ENCODE measurements at regions not wholly inside any gene's neighbourhood (a gene's known extent, or its start where the extent isn't known, plus 50 kb on each side); places are given as distances from the start of the nearest gene placed in this dataset.

DNA sequence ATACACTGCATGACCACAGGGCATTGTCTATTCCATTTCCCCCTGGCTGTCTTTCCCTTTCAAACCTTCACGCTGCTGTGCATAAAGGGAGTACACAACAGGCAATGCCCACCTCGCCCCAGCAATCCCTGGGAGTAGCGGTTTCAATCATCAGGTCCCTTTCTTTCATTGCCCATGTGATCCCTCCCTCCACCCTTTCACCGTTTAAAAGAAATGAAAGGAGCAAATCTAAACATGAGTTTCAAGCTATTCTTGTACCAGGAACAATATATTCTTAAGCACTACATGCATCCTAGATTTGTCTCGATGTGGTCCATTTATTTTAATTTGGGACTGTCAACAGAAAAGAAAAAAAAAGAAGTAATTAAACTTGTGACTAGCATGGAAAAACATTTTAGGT lies 123.4 kb upstream of the ARGLU1 start:
- Histone ChIP-seq H3K36me3 (no peaks in the 10 kb centered on the region), H3K4me3 (no peak overlapping the region), H3K27ac (no peak overlapping the region), H3K27me3 (no peaks in the 10 kb centered on the region), H3K9me3 (no peaks in the 10 kb centered on the region), H3K4me1 (no peaks in the 10 kb centered on the region)
- WGBS: 33% methylated on average over 5 of the region's 5 CpGs
- no peak for DNase-seq (ENCODE audit: low spot score in 2 of 2)
- TF ChIP-seq, protein P1, sequence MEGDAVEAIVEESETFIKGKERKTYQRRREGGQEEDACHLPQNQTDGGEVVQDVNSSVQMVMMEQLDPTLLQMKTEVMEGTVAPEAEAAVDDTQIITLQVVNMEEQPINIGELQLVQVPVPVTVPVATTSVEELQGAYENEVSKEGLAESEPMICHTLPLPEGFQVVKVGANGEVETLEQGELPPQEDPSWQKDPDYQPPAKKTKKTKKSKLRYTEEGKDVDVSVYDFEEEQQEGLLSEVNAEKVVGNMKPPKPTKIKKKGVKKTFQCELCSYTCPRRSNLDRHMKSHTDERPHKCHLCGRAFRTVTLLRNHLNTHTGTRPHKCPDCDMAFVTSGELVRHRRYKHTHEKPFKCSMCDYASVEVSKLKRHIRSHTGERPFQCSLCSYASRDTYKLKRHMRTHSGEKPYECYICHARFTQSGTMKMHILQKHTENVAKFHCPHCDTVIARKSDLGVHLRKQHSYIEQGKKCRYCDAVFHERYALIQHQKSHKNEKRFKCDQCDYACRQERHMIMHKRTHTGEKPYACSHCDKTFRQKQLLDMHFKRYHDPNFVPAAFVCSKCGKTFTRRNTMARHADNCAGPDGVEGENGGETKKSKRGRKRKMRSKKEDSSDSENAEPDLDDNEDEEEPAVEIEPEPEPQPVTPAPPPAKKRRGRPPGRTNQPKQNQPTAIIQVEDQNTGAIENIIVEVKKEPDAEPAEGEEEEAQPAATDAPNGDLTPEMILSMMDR (IDR thresholded peaks at IDR 0.05): no peak
- no peak for TF ChIP-seq POLR2AphosphoS5 (IDR thresholded peaks at IDR 0.05)
- TF ChIP-seq POLR2A (IDR thresholded peaks at IDR 0.05): no peak
- no peak for TF ChIP-seq EP300 (IDR thresholded peaks at IDR 0.05)

DNA sequence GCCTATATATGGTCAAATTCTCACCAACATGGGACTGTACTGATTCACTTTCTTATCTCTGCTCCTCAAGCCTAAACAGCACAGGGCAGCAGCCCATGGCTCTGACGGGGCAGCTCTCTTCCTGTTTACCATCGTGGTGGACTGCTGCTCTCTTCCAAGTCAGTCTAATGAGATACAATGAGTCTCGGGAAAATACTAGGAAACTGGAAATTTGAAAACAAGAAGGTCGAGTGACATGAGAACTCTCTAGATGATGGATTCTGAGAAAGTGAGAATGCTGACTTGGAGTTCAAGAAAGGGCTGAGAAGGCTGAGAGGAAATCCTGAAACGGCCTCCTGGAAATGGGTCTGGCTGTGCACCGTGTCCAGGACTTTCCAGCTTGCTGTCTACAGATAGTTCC lies 122.8 kb upstream of the ARGLU1 start:
- no peaks in the 10 kb centered on the region for H3K36me3 ChIP-seq
- DNase-seq (ENCODE audit: low spot score in 2 of 2): no peak
- no peaks in the 10 kb centered on the region for H3K4me1 ChIP-seq
- H3K27ac ChIP-seq: no peak overlapping the region
- no peak overlapping the region for H3K4me3 ChIP-seq
- H3K9me3 ChIP-seq: no peaks in the 10 kb centered on the region
- no peaks in the 10 kb centered on the region for H3K27me3 ChIP-seq
- TF ChIP-seq POLR2AphosphoS5 (IDR thresholded peaks at IDR 0.05) (no peak), POLR2A (IDR thresholded peaks at IDR 0.05) (no peak), EP300 (IDR thresholded peaks at IDR 0.05) (no peak)
- TF ChIP-seq, protein P1 (IDR thresholded peaks at IDR 0.05): no peak
- 45% methylated on average over 6 of the region's 6 CpGs for WGBS

DNA sequence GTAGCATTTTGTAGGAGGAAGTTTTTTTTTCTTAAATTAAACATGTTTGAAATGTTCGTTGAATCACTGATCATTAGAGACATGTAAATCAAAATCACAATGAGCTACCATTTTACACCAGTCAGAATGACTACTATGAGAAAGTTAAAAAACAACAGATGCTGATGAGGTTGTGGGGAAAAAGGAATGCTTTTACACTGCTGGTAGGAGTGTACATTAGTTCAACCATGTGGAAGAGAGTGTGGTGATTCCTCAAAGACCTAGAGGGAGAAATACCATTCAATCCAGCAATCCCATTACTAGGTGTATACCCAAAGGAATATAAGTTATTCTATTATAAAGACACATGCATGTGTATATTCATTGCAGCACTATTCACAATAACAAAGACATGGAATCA lies 122.0 kb upstream of the ARGLU1 start:
- Histone ChIP-seq H3K27me3 (no peaks in the 10 kb centered on the region), H3K9me3 (no peaks in the 10 kb centered on the region), H3K4me1 (no peaks in the 10 kb centered on the region), H3K4me3 (no peak overlapping the region), H3K27ac (no peak overlapping the region), H3K36me3 (no peaks in the 10 kb centered on the region)
- DNase-seq (ENCODE audit: low spot score in 2 of 2): no peak
- WGBS: 80% methylated on average over 1 of the region's 1 CpG
- no peak for TF ChIP-seq EP300 (IDR thresholded peaks at IDR 0.05)
- TF ChIP-seq, protein P1 (IDR thresholded peaks at IDR 0.05): no peak
- TF ChIP-seq POLR2A (IDR thresholded peaks at IDR 0.05): no peak
- TF ChIP-seq POLR2AphosphoS5 (IDR thresholded peaks at IDR 0.05): no peak

DNA sequence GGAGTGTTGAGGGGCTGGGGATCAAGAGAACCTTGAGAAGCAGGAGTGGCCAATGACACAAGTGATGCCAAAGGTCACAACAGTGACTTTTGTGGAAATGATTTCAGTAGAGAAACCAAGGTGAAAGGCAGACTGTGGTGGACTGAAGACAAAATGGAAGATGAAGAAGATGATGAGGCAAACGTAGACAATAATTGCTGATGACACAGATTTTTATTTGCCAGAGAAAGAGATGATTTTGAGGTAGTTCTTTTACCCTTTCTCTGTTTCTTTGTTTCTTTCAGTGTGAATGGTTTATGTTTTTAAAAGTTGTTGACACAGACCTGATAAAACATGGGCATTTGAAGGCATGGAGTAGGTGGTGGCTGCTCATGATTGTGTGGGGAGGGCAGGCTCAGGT lies 121.0 kb upstream of the ARGLU1 start:
- TF ChIP-seq POLR2AphosphoS5 (IDR thresholded peaks at IDR 0.05) (no peak), EP300 (IDR thresholded peaks at IDR 0.05) (no peak), POLR2A (IDR thresholded peaks at IDR 0.05) (no peak)
- TF ChIP-seq, protein P1 (IDR thresholded peaks at IDR 0.05): no peak
- H3K4me1 ChIP-seq: no peaks in the 10 kb centered on the region
- H3K4me3 ChIP-seq: no peak overlapping the region
- no peaks in the 10 kb centered on the region for H3K36me3 ChIP-seq
- H3K9me3 ChIP-seq: no peaks in the 10 kb centered on the region
- H3K27me3 ChIP-seq: no peaks in the 10 kb centered on the region
- 73% methylated on average over 1 of the region's 1 CpG for WGBS
- no peak for DNase-seq (ENCODE audit: low spot score in 2 of 2)
- no peak overlapping the region for H3K27ac ChIP-seq

DNA sequence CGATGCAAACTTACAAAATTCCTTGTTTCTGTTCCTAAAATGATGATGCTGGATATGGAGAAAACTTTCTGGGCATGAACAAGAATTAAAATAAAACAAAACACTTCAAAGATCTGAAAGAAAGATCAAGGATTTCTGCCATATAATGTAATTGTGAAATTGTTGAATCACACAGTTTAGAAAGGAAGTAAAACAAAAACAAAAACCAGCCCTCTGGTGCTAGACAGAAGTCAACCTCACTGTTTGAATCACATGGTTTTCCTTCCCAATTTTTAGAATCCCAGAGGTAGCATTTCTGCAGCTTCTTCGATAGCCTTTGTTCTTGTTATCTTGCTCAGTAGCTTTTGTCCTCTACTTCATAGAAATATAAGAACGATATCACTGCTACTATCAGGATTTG lies 118.2 kb upstream of the ARGLU1 start:
- TF ChIP-seq POLR2AphosphoS5 (IDR thresholded peaks at IDR 0.05) (no peak), EP300 (IDR thresholded peaks at IDR 0.05) (no peak), POLR2A (IDR thresholded peaks at IDR 0.05) (no peak)
- TF ChIP-seq, protein P1 (IDR thresholded peaks at IDR 0.05): no peak
- 74% methylated on average over 3 of the region's 3 CpGs for WGBS
- no peaks in the 10 kb centered on the region for H3K36me3 ChIP-seq
- no peak overlapping the region for H3K4me3 ChIP-seq
- H3K27ac ChIP-seq: no peak overlapping the region
- no peak for DNase-seq (ENCODE audit: low spot score in 2 of 2)
- H3K4me1 ChIP-seq: no peaks in the 10 kb centered on the region
- no peaks in the 10 kb centered on the region for H3K27me3 ChIP-seq
- H3K9me3 ChIP-seq: no peaks in the 10 kb centered on the region
